ENCODE measurements at regions not wholly inside any gene's neighbourhood (a gene's known extent, or its start where the extent isn't known, plus 50 kb on each side); places are given as distances from the start of the nearest gene placed in this dataset.

DNA sequence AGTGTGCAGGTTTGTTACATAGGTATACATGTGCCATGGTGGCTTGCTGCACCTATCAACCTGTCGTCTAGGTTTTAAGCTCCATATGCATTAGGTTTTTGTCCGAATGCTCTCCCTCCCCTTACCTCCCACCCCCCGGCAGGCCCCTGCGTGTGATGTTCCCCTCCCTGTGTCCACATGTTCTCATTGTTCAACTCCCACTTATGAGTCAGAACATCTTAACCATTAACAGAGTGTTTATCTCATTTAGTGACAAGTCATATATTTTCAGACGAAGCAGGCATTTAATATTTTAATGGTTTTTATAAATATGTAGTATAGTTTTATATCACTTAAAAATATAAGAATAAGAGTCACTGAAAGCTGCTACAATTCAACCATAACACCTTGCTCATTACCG, 780.5 kb upstream of the ARGLU1 start (continued):
- TF ChIP-seq KAT7 (CRISPR knock-in tag; IDR thresholded peaks at IDR 0.05; ENCODE audit: borderline replicate concordance) (no peak), NFYB (CRISPR knock-in tag; conservative IDR thresholded peaks at IDR 0.05; ENCODE audit: low read depth) (no peak), ZNF232 (CRISPR knock-in tag; IDR thresholded peaks at IDR 0.05) (no peak)
- TF ChIP-seq, protein P1, sequence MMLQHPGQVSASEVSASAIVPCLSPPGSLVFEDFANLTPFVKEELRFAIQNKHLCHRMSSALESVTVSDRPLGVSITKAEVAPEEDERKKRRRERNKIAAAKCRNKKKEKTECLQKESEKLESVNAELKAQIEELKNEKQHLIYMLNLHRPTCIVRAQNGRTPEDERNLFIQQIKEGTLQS (CRISPR knock-in tag; conservative IDR thresholded peaks at IDR 0.05) = no peak
- TF ChIP-seq, protein P2, sequence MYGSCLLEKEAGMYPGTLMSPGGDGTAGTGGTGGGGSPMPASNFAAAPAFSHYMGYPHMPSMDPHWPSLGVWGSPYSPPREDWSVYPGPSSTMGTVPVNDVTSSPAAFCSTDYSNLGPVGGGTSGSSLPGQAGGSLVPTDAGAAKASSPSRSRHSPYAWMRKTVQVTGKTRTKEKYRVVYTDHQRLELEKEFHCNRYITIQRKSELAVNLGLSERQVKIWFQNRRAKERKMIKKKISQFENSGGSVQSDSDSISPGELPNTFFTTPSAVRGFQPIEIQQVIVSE (CRISPR knock-in tag; IDR thresholded peaks at IDR 0.05; ENCODE audit: borderline replicate concordance) = no peak

DNA sequence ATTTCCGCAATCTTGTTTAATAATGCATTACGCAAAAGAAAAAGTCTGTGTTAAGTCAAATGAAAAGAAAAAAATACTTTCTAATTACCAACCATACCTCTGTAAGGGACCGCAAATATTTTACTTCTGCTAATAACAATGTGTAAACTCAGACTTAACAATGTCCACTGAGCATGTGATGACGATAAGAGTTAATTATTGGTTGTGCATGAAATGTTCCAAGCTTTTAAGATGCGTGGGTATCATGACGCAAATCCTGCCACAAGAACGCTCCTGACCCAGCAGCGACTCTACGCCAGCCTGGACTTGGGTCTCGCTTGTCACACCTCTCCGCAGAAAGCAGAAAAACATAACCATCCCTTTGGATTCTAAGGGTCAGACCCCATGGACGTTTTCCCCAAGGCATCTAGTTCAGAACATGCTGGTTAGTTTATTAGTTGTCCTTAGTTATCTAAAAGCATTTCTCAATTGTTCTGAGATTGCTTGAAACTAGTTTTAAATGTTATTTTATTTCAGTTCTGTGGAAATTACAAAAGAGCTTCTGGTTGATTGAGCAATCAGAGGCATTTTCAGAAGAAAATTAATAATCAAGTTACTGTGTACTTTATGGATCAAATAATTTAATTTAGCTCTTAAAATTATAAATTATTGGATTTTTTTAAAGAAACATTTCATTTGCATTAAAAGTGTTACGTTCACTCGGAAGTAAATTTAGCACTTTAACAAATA, 779.9 kb upstream of the ARGLU1 start:
- H3K9me3 Mint-ChIP-seq = peaks cover 14% of the 10 kb centered on the region
- peaks cover 5% of the 10 kb centered on the region; the same call in 1 of the 2 replicates for H3K36me3 Mint-ChIP-seq
- ChIA-PET POLR2A (no interaction called here), CTCF (no interaction called here)
- peaks cover 12% of the 10 kb centered on the region for H3K4me1 Mint-ChIP-seq
- TF ChIP-seq ATF1 (CRISPR knock-in tag; IDR thresholded peaks at IDR 0.05) = no peak
- TF ChIP-seq, protein P3, sequence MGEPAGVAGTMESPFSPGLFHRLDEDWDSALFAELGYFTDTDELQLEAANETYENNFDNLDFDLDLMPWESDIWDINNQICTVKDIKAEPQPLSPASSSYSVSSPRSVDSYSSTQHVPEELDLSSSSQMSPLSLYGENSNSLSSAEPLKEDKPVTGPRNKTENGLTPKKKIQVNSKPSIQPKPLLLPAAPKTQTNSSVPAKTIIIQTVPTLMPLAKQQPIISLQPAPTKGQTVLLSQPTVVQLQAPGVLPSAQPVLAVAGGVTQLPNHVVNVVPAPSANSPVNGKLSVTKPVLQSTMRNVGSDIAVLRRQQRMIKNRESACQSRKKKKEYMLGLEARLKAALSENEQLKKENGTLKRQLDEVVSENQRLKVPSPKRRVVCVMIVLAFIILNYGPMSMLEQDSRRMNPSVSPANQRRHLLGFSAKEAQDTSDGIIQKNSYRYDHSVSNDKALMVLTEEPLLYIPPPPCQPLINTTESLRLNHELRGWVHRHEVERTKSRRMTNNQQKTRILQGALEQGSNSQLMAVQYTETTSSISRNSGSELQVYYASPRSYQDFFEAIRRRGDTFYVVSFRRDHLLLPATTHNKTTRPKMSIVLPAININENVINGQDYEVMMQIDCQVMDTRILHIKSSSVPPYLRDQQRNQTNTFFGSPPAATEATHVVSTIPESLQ (CRISPR knock-in tag; IDR thresholded peaks at IDR 0.05) = no peak
- TF ChIP-seq, protein P4, sequence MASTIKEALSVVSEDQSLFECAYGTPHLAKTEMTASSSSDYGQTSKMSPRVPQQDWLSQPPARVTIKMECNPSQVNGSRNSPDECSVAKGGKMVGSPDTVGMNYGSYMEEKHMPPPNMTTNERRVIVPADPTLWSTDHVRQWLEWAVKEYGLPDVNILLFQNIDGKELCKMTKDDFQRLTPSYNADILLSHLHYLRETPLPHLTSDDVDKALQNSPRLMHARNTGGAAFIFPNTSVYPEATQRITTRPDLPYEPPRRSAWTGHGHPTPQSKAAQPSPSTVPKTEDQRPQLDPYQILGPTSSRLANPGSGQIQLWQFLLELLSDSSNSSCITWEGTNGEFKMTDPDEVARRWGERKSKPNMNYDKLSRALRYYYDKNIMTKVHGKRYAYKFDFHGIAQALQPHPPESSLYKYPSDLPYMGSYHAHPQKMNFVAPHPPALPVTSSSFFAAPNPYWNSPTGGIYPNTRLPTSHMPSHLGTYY (CRISPR knock-in tag; IDR thresholded peaks at IDR 0.05) = no peak
- ATAC-seq (no peak), DNase-seq (ENCODE audit: low spot score) (no peak)
- H3K27ac Mint-ChIP-seq = no peak overlapping the region
- H3K27me3 Mint-ChIP-seq (ENCODE audit: low read depth) = no peaks in the 10 kb centered on the region
- H3K4me3 Mint-ChIP-seq = no peak overlapping the region

DNA sequence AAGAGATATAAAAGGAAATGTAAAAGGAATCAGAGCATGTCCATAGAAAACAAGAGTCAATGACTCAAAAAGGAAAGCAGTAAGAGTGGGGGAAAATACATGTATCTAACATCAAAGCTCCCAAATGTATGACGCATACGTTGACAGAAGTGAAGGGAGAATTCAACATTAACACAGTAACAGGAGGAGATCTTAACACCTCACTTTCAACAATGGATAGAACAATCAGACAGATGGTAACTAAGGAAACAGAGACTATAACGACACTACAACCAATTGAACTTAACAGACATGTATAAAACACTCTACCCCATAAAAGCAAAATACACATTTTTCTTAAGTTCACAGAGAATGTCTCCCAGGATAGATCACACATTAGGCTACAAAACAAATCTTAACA, 774.8 kb upstream of the ARGLU1 start:
- ATAC-seq = no peak
- Mint-ChIP-seq H3K9me3 (peaks cover 17% of the 10 kb centered on the region), H3K27me3 (ENCODE audit: low read depth) (no peaks in the 10 kb centered on the region), H3K27ac (no peak overlapping the region), H3K4me3 (no peak overlapping the region), H3K36me3 (0 out of 2 replicates have a peak, but pooled peaks cover 5% of the 10 kb centered on the region), H3K4me1 (peaks cover 6% of the 10 kb centered on the region)
- TF ChIP-seq, protein P5, sequence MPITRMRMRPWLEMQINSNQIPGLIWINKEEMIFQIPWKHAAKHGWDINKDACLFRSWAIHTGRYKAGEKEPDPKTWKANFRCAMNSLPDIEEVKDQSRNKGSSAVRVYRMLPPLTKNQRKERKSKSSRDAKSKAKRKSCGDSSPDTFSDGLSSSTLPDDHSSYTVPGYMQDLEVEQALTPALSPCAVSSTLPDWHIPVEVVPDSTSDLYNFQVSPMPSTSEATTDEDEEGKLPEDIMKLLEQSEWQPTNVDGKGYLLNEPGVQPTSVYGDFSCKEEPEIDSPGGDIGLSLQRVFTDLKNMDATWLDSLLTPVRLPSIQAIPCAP (CRISPR knock-in tag; IDR thresholded peaks at IDR 0.05) = no peak
- ChIA-PET POLR2A (no interaction called here), CTCF (no interaction called here)
- DNase-seq (ENCODE audit: low spot score) = no peak

DNA sequence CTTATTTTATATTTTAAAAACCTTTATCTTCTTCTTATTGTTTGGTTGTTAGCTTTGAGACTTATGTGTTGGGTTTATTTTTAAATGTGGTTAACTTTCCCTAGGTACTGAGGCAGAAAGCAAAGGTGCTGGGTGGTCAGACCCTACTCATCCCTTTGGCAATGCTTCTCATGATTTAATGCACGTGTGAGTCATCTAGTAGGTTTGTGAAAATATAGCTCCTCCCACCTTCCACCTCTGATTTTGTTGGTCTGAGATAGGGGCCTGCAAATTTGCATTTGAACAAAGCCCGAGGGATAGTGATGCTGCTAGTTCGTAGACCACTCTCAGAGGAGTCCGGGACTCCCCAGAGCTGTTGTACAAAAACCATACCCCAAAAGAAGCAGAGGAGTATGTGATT, 771.3 kb upstream of the ARGLU1 start:
- Mint-ChIP-seq H3K27me3 (ENCODE audit: low read depth) (no peaks in the 10 kb centered on the region), H3K9me3 (peaks cover 17% of the 10 kb centered on the region), H3K4me3 (no peak overlapping the region), H3K27ac (peak overlapping the region; percentile 79; the same call in 1 of the 2 replicates), H3K36me3 (0 out of 2 replicates have a peak, but pooled peaks cover 5% of the 10 kb centered on the region), H3K4me1 (peaks cover 6% of the 10 kb centered on the region)
- peak; percentile 71 for ATAC-seq
- DNase-seq (ENCODE audit: low spot score) = no peak
- CTCF ChIA-PET = no interaction called here
- POLR2A ChIA-PET = interaction anchor here (0.6 kb wide), 1 partner anchor 687 kb away, joined by 4 read pairs; no protein-coding TSS in a partner anchor
- TF ChIP-seq, protein P6, sequence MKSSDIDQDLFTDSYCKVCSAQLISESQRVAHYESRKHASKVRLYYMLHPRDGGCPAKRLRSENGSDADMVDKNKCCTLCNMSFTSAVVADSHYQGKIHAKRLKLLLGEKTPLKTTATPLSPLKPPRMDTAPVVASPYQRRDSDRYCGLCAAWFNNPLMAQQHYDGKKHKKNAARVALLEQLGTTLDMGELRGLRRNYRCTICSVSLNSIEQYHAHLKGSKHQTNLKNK (CRISPR knock-in tag; IDR thresholded peaks at IDR 0.05) = no peak
- TF ChIP-seq ZBTB21 (CRISPR knock-in tag; IDR thresholded peaks at IDR 0.05; ENCODE audit: borderline replicate concordance) (no peak), ELF4 (CRISPR knock-in tag; IDR thresholded peaks at IDR 0.05; ENCODE audit: low read depth) (no peak), EMX1 (CRISPR knock-in tag; IDR thresholded peaks at IDR 0.05) (no peak), NFYB (CRISPR knock-in tag; conservative IDR thresholded peaks at IDR 0.05; ENCODE audit: low read depth) (no peak), ATF1 (CRISPR knock-in tag; IDR thresholded peaks at IDR 0.05) (no peak), ZNF396 (CRISPR knock-in tag; IDR thresholded peaks at IDR 0.05; ENCODE audit: borderline replicate concordance) (no peak), RORB (CRISPR knock-in tag; IDR thresholded peaks at IDR 0.05) (no peak), SMAD4 (CRISPR knock-in tag; IDR thresholded peaks at IDR 0.05) (no peak)
- TF ChIP-seq, protein P7, sequence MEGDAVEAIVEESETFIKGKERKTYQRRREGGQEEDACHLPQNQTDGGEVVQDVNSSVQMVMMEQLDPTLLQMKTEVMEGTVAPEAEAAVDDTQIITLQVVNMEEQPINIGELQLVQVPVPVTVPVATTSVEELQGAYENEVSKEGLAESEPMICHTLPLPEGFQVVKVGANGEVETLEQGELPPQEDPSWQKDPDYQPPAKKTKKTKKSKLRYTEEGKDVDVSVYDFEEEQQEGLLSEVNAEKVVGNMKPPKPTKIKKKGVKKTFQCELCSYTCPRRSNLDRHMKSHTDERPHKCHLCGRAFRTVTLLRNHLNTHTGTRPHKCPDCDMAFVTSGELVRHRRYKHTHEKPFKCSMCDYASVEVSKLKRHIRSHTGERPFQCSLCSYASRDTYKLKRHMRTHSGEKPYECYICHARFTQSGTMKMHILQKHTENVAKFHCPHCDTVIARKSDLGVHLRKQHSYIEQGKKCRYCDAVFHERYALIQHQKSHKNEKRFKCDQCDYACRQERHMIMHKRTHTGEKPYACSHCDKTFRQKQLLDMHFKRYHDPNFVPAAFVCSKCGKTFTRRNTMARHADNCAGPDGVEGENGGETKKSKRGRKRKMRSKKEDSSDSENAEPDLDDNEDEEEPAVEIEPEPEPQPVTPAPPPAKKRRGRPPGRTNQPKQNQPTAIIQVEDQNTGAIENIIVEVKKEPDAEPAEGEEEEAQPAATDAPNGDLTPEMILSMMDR (IDR thresholded peaks at IDR 0.05) = no peak
- TF ChIP-seq, protein P8, sequence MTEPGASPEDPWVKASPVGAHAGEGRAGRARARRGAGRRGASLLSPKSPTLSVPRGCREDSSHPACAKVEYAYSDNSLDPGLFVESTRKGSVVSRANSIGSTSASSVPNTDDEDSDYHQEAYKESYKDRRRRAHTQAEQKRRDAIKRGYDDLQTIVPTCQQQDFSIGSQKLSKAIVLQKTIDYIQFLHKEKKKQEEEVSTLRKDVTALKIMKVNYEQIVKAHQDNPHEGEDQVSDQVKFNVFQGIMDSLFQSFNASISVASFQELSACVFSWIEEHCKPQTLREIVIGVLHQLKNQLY (CRISPR knock-in tag; IDR thresholded peaks at IDR 0.05) = no peak
- TF ChIP-seq, protein P4 (CRISPR knock-in tag; IDR thresholded peaks at IDR 0.05) = no peak
